Posterior vena cava (tissue), 2 donors: ENCODE measurements at regions not wholly inside any gene's neighbourhood (a gene's known extent, or its start where the extent isn't known, plus 50 kb on each side); places are given as distances from the start of the nearest gene placed in this dataset.

ENCODE experiments used
- DNase-seq: peaks from one replicate; pipeline ENCODE4 v3.0.0-alpha.2; 2020; ENCODE audit warnings: low spot score
- intact Hi-C, 2 donors: fragments of 100-400 bp; cut with DNase I; formaldehyde crosslinking; loops; one replicate each; pipeline versions ENCODE4 v1.14.1 to v1.14.2; 2022 to 2023
- donor health status: DM: yes; HTN: yes; CAD: no.
- donor health status: DM: yes; HTN: yes; CAD: no.

GRCh38 chr5:4363045-4363444 is 767.4 kb downstream of the IRX1 start:
- intact Hi-C loops, result no loop called here
- DNase-seq, result no peak

- intact Hi-C loops, result no loop called here
- no peak for DNase-seq
Measured at GRCh38 chr5:4366628-4367027, 771.0 kb downstream of the IRX1 start.

DNA sequence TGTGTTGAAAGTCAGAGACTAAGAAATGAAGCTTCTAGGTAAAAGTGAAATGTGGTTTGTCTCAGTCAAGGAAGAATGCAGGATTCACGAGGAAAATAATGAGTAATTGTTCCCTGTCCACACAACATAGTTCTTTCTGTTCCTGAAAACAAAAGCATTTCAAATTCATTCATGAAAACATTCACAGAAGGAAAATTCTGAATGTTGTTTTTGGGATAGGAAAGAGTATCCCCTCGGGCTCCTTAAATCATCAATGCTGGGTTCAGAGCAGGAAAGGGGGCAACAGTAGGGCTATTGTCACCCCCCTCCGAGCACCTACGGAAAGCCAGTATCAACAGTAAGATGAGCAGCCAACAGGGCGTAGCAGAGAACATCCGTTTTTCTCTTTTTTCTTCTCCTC is 769.9 kb upstream of the ADAMTS16 start:
- intact Hi-C loops, result no loop called here

GRCh38 chr5:4372481-4372880 is 767.6 kb upstream of the ADAMTS16 start:
- intact Hi-C loops, result no loop called here
- DNase-seq, result no peak

More for the DNA sequence above, 769.9 kb upstream of the ADAMTS16 start:
- no peak for DNase-seq

DNA sequence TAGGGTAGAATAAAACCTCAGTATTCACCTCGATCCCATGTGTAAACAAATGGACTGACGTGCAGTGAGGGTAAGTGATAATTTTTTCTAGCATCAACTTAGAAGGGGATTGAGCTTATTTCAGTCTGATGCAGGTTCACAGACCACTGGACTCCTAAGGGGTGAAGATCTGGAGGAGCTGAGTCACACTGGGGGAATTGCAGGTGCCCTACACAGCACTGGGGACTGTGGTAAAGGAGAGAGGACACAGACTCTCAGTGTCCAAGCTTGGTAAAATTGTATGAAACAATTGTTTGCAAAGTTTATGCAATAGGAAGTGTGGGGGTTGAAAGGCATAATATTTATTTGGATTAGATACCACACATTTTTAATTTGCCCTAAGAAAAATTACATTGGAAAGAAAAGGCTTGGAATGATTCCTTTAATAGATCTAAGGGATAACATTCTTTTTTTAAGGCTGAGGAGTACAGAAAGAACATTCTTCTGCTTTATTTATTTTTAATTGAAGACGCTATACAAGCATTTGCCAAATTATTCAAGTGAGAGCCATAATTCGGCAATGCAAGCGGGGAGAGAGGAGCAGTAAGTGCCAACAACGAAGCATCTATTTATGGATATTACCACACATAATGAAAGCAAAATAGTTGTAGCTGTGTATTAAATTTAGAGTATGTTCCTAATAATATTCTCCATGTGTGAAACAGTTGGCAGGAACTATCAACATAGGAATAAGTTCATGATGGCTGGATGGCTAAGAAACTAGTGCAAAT is 766.9 kb upstream of the ADAMTS16 start:
- intact Hi-C loops, result no loop called here
- no peak for DNase-seq

DNA sequence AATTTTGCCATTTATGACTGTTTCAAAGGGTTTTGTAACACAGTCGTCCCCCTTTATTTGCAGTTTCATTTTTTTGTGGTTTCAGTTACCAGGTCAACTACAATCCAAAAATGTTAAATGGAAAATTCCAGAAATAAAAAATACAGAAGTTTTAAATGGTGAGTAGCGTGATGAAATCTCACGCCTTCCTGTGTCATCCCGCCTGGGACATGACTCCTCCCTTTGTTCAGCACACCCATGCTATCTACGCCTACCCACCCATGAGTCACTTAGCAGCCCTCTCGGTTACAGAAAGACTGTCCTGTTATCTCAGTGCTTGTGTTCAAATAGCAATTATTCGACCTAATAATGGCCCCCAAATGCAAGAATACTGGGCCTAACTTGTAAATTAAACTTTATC is 765.3 kb upstream of the ADAMTS16 start:
- no peak for DNase-seq
- intact Hi-C loops, result no loop called here

- intact Hi-C loops, result no loop called here
- no peak for DNase-seq
Measured at GRCh38 chr5:4375640-4376039, 764.5 kb upstream of the ADAMTS16 start.

- intact Hi-C loops, result no loop called here
- no peak for DNase-seq
Measured at GRCh38 chr5:4383102-4383501, 757.0 kb upstream of the ADAMTS16 start.

- intact Hi-C loops, result no loop called here
- no peak for DNase-seq
Measured at GRCh38 chr5:4383518-4384198, 756.5 kb upstream of the ADAMTS16 start.

- DNase-seq, result no peak
- intact Hi-C loops, result no loop called here
Measured at GRCh38 chr5:4384649-4385048, 755.5 kb upstream of the ADAMTS16 start.

GRCh38 chr5:4386152-4386551 is 754.0 kb upstream of the ADAMTS16 start:
- intact Hi-C loops, result no loop called here
- DNase-seq, result no peak

GRCh38 chr5:4387290-4387689 is 752.8 kb upstream of the ADAMTS16 start:
- intact Hi-C loops, result no loop called here
- no peak for DNase-seq

- DNase-seq, result no peak
- intact Hi-C loops, result no loop called here
Measured at GRCh38 chr5:4395752-4396151, 744.4 kb upstream of the ADAMTS16 start.

- intact Hi-C loops, result no loop called here
- no peak for DNase-seq
Measured at GRCh38 chr5:4405614-4406219, 734.4 kb upstream of the ADAMTS16 start.

DNA sequence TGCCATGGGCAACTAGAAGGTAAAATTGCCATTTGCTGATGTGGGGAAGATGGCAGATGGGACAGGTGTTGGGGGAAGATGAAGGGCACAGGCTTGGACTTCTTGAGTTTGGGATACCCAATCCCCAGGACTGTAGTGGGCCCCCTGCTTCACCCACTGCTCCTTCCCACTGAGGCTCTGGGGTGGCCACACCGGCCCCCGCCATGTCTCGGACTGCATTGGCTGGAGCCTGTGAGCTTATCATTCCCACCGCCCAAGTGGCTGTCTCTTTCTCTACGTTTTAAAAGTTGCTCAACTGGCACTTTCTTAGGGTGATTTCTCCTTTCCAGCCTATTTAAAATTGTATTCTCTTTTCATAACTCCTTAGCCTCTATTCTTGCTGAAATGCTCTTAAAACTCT is 730.0 kb upstream of the ADAMTS16 start:
- intact Hi-C loops, result no loop called here
- DNase-seq, result no peak

DNA sequence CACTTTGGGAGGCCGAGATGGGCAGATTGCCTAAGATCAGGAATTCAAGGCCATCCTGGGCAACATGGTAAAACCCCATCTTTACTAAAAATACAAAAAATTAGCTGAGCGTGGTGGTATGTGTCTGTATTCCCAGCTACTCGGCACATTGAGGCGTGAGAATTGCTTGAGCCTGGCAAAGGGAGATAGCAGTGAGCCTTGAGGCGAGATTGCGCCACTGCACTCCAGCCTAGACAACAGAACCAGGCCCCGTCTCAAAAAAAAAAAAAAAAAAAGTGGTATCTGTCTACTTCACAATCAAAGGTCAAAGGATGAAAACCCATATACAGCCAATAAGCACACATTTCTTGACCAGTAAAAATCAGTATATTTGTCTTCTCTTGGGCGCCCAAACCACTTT is 728.5 kb upstream of the ADAMTS16 start:
- no peak for DNase-seq
- intact Hi-C loops, result no loop called here

GRCh38 chr5:4413996-4414395 is 726.1 kb upstream of the ADAMTS16 start:
- no peak for DNase-seq
- intact Hi-C loops, result no loop called here

- no peak for DNase-seq
- intact Hi-C loops, result no loop called here
Measured at GRCh38 chr5:4418084-4418483, 722.0 kb upstream of the ADAMTS16 start.

GRCh38 chr5:4419281-4419680 is 720.8 kb upstream of the ADAMTS16 start:
- intact Hi-C loops, result no loop called here
- no peak for DNase-seq

- intact Hi-C loops, result no loop called here
- DNase-seq, result no peak
Measured at GRCh38 chr5:4420177-4420576, 720.0 kb upstream of the ADAMTS16 start.

DNA sequence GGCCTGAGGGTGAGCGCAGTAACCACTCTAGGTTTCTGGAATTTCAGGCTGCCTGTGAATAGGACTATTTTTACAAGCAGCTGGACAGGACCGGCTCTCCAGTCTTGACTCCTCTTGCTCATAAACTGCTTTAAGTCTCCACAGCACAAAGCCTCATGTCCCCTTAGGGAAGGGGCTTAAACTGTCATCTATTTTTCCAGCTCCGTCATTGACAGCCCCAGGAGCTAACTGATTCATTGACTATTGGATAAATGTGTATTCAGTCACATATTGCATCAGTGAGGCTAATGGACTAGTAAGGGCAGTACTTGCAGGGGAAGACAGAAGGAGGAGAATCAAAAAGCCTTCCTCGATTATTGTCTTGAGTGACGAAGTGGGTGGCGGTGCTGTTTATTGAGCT is 719.4 kb upstream of the ADAMTS16 start:
- DNase-seq, result no peak
- intact Hi-C loops, result no loop called here
